Urinary bladder (tissue), 3 donors: ENCODE measurements at regions not wholly inside any gene's neighbourhood (a gene's known extent, or its start where the extent isn't known, plus 50 kb on each side); places are given as distances from the start of the nearest gene placed in this dataset.
A peak's percentile ranks its signal among the peaks of the same experiment; 100 is the strongest.

ENCODE experiments used
- DNase-seq: peaks from one replicate; pipeline ENCODE4 v3.0.0-alpha.2; 2015; ENCODE audit errors: extremely low spot score
- H3K27ac ChIP-seq: one replicate; pipeline ENCODE4 v1.5.1; 2013; ENCODE audit warnings: low read depth, mild to moderate bottlenecking, moderate library complexity
- H3K36me3 ChIP-seq: one replicate; pipeline ENCODE4 v1.6.1; 2013; ENCODE audit warnings: mild to moderate bottlenecking, moderate library complexity; ENCODE audit not compliant: insufficient read depth
- H3K4me1 ChIP-seq: one replicate; pipeline ENCODE4 v1.6.1; 2013; ENCODE audit warnings: mild to moderate bottlenecking, moderate library complexity; ENCODE audit not compliant: insufficient read depth
- H3K4me3 ChIP-seq: one replicate; pipeline ENCODE4 v1.5.1; 2013; ENCODE audit warnings: low read depth, low read length
- WGBS: extraction: QIAGEN DNeasy Blood & Tissue Kit; methylation state at CpG from one replicate; pipeline ENCODE4 v1.1.7; 2013; 5-methylcytosine and 5-hydroxymethylcytosine counted together
- donor health status: healthy with polysubstance abuse.
- donor health status: healthy.

- no peaks in the 10 kb centered on the region for H3K36me3 ChIP-seq
- no peak for DNase-seq
- H3K4me1 ChIP-seq, result no peaks in the 10 kb centered on the region
- no peak overlapping the region for H3K4me3 ChIP-seq
- H3K27ac ChIP-seq, result no peak overlapping the region
- 55% methylated on average over 2 of the region's 2 CpGs for WGBS
These were observed 129.8 kb downstream of the SATB1 start for GRCh38 chr3:18295171-18295920.

GRCh38 chr3:18290157-18290556 is 135.0 kb downstream of the SATB1 start:
- Histone ChIP-seq H3K27ac (no peak overlapping the region), H3K4me3 (no peak overlapping the region), H3K4me1 (no peaks in the 10 kb centered on the region), H3K36me3 (no peaks in the 10 kb centered on the region)
- no peak for DNase-seq

GRCh38 chr3:18288243-18288642 is 136.9 kb downstream of the SATB1 start:
- no peak overlapping the region for H3K27ac ChIP-seq
- WGBS, result 64% methylated on average over 3 of the region's 3 CpGs

GRCh38 chr3:18284716-18285115 is 140.4 kb downstream of the SATB1 start:
- Histone ChIP-seq H3K27ac (no peak overlapping the region), H3K4me3 (no peak overlapping the region), H3K4me1 (no peaks in the 10 kb centered on the region), H3K36me3 (no peaks in the 10 kb centered on the region)
- no peak for DNase-seq
- 98% methylated on average over 2 of the region's 2 CpGs for WGBS

More at GRCh38 chr3:18288243-18288642, 136.9 kb downstream of the SATB1 start:
- Histone ChIP-seq H3K4me3 (no peak overlapping the region), H3K4me1 (no peaks in the 10 kb centered on the region), H3K36me3 (no peaks in the 10 kb centered on the region)
- DNase-seq, result no peak

DNA sequence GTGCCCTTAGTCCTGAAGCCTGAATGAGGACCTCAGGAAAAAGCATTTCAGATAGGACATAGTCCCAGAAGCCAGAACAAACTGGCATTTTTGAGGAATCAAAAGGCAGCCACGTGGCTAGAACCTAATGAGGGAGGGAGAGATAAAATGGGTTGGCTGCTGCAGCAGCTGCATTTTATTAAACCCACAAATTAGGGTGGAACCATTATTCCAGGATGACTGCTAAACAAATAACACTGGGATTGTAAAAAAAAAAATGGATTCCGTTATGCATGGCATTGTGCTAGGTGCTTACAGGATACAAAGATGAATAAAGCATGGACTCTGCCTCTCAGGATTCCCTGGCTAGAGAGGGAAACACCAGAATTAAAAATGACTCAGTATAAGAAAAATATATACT is 141.5 kb downstream of the SATB1 start:
- no peak for DNase-seq

DNA sequence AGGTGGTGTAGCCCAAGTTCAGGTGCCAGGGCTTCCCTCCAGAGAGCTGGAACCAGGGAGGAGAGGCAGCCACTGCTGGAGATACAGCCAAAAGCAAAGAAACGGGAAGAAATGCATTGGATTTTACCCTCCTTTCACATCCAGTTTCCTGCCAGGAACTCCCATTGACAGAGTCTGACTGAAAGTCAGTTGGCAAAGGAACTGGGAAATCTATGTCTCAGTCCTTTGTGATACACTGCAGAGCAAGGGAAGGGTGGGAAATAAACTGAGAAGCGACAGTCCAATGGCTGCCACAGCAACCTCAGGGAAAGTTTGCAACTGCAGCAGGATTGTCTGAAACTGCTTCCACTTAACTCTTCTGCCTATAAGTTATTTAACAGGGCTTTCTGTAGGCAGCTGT is 142.6 kb downstream of the SATB1 start:
- no peak overlapping the region for H3K27ac ChIP-seq
- no peaks in the 10 kb centered on the region for H3K4me1 ChIP-seq
- 36% methylated on average over 2 of the region's 2 CpGs for WGBS
- no peak for DNase-seq
- no peak overlapping the region for H3K4me3 ChIP-seq
- H3K36me3 ChIP-seq, result no peaks in the 10 kb centered on the region

More for the DNA sequence above, 141.5 kb downstream of the SATB1 start:
- no peaks in the 10 kb centered on the region for H3K36me3 ChIP-seq
- no peaks in the 10 kb centered on the region for H3K4me1 ChIP-seq
- H3K27ac ChIP-seq, result no peak overlapping the region
- H3K4me3 ChIP-seq, result no peak overlapping the region
- WGBS, result 61% methylated on average over 2 of the region's 2 CpGs

- 89% methylated on average over 3 of the region's 3 CpGs for WGBS
- H3K36me3 ChIP-seq, result no peaks in the 10 kb centered on the region
- no peak for DNase-seq
- H3K4me1 ChIP-seq, result no peaks in the 10 kb centered on the region
- H3K27ac ChIP-seq, result no peak overlapping the region
- no peak overlapping the region for H3K4me3 ChIP-seq
These were observed 145.9 kb downstream of the SATB1 start for GRCh38 chr3:18279226-18279737.

DNA sequence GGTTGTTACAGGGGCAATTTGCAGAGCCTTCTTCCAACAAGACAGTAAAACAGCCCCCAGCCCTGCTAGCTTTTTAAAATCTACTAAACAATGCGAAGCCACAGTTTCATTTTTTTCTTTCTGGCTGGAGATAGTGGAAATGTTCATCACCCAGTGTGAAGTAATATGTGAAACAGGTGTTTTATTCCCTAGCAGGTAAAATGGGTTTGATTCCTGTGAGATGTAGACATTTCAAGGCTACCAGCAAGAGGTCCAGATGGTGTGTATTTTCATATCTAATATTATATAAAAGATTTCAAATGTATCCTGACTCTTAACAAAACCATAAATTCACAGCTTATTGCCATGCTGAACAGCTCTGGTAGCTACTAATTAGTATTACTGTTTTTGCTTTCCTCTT is 160.3 kb downstream of the SATB1 start:
- H3K27ac ChIP-seq, result no peak overlapping the region
- DNase-seq, result no peak

DNA sequence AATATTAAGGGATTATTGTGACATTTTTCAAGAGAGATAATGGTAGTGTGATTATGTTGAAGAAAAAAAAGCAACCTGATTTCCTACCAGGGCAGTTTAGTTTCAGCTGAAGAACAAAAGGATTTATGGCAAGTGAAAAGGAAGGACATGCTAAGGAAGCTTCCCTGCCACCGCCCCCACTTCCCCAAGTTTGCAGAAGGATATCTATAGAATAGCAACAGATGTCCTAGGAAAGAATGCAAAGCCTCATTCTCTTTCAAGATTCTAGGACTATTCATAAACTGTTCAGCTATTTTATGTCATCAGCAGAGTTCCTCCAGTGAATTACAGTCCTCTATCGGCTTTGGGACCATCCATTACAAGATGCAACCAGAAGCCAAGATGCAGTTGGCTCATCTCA is 160.8 kb downstream of the SATB1 start:
- Histone ChIP-seq H3K4me3 (no peak overlapping the region), H3K27ac (no peak overlapping the region), H3K4me1 (no peaks in the 10 kb centered on the region), H3K36me3 (no peaks in the 10 kb centered on the region)
- DNase-seq, result peak; percentile 49
- WGBS, result 34% methylated on average over 2 of the region's 2 CpGs

More for the DNA sequence above, 160.3 kb downstream of the SATB1 start:
- no peaks in the 10 kb centered on the region for H3K4me1 ChIP-seq
- H3K36me3 ChIP-seq, result no peaks in the 10 kb centered on the region
- no peak overlapping the region for H3K4me3 ChIP-seq
- WGBS, result 68% methylated on average over 1 of the region's 1 CpG

- 86% methylated on average over 7 of the region's 7 CpGs for WGBS
- Histone ChIP-seq H3K27ac (no peak overlapping the region), H3K4me1 (no peaks in the 10 kb centered on the region), H3K36me3 (no peaks in the 10 kb centered on the region), H3K4me3 (no peak overlapping the region)
- no peak for DNase-seq
These were observed 166.6 kb downstream of the SATB1 start for GRCh38 chr3:18258492-18258891.

DNA sequence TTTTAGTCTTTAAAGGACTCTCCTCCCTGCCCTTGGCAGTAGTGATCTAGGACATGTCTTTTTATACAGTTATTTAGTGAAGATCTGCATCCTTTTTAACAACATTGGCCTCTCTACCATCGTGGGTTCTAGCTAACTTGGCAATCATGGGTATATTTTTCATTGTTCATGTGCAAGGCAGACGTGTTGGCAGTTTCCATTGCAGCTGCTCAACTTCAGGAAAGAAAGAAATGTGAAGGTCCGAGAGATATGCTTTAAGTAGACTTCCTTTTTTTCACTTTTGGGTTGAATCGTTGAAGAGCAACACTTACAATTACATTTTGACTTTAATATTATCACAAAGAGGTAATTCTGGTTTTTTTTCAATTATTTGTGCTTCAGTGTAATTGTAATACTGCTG is 172.6 kb downstream of the SATB1 start:
- no peaks in the 10 kb centered on the region for H3K36me3 ChIP-seq
- 68% methylated on average over 4 of the region's 4 CpGs for WGBS
- H3K4me3 ChIP-seq, result no peak overlapping the region
- no peaks in the 10 kb centered on the region for H3K4me1 ChIP-seq
- DNase-seq, result no peak
- H3K27ac ChIP-seq, result no peak overlapping the region

GRCh38 chr3:18250991-18251390 is 174.1 kb downstream of the SATB1 start:
- WGBS, result 53% methylated on average over 2 of the region's 2 CpGs

DNA sequence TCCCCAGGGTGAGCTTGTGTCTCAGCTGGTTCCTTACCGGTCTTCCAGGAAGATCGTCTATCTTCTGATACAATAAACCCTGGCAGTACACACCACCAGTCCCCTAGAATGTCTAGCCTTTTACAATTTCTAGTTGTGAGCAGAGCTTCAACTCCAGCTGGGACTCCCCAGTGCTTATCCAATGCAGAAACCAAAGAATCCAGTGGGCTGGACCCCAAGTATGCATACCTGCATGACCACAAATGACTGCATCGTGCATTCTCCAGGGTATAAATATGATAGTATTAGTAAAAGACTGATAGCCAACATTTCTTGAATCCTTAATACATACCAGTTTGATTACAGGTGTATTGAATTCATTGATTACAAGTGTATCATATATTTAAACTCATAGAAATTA is 176.0 kb downstream of the SATB1 start:
- H3K4me3 ChIP-seq, result no peak overlapping the region
- 89% methylated on average over 3 of the region's 3 CpGs for WGBS
- H3K27ac ChIP-seq, result no peak overlapping the region
- no peaks in the 10 kb centered on the region for H3K4me1 ChIP-seq
- no peak for DNase-seq
- no peaks in the 10 kb centered on the region for H3K36me3 ChIP-seq

More at GRCh38 chr3:18250991-18251390, 174.1 kb downstream of the SATB1 start:
- Histone ChIP-seq H3K4me1 (no peaks in the 10 kb centered on the region), H3K4me3 (no peak overlapping the region), H3K36me3 (no peaks in the 10 kb centered on the region), H3K27ac (no peak overlapping the region)
- no peak for DNase-seq

DNA sequence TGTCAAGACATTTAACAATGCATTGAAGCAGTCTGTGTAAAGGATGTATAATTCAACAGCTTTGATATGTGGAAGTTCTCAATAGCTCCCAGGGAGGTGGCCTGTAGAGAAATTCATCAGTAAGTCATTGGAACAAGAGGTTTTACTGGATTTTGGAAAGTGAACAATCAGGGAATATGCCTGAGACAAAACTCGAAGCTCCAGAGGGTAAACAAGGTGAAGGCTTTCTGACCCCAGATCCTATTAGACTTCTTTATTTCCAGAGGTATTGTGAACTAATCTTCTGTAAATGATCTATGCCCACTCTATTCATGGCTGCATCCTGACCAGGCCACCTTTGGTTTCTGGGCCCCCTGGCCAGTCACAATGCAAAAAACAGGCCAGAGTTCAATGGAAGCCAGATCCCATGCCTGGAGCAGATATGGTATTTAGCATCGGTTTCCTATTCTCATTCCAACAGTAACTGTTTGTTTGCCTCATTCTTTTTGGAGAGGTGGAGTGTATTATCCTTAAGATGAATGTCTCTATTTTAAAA is 177.3 kb downstream of the SATB1 start:
- DNase-seq, result no peak
- H3K36me3 ChIP-seq, result no peaks in the 10 kb centered on the region
- no peak overlapping the region for H3K27ac ChIP-seq
- 65% methylated on average over 2 of the region's 2 CpGs for WGBS
- H3K4me3 ChIP-seq, result no peak overlapping the region
- no peaks in the 10 kb centered on the region for H3K4me1 ChIP-seq
